IMR-90 (cell line): ENCODE measurements at regions not wholly inside any gene's neighbourhood (a gene's known extent, or its start where the extent isn't known, plus 50 kb on each side); places are given as distances from the start of the nearest gene placed in this dataset.

Experiments
- ATAC-seq: fragments of 200-7000 bp; cut with Tn5 transposase; 2 replicates; pipeline ENCODE4 v1.9.1; 2020; ENCODE audit warnings: low read depth, mild to moderate bottlenecking, moderate library complexity
- BruUV-seq: library from RNA; stranded (reverse); fragments of 400-500 nt; replicated peaks from 2 replicates; lab custom pipeline; 2021; lab: Mats Ljungman, UMichigan
- CTCF ChIA-PET: fragments of 300-600 bp; formaldehyde crosslinking; extraction: SDS; loops from one replicate; lab custom pipeline; 2021; ENCODE audit warnings: antibody characterized with exemption; lab: Yijun Ruan, JAX
- POLR2A ChIA-PET: fragments of 300-600 bp; sonication (Branson Sonifier 250); formaldehyde crosslinking; loops from one replicate; lab custom pipeline; 2022; ENCODE audit warnings: antibody characterized with exemption; ENCODE audit not compliant: unreplicated experiment; lab: Charles Lee
- DNase-seq: peaks from one replicate; pipeline ENCODE4 v3.0.0; 2013
- H2AFZ ChIP-seq: replicated peaks from 2 replicates; pipeline ENCODE3; 2013; ENCODE audit warnings: low read length, mild to moderate bottlenecking; ENCODE audit not compliant: poor library complexity
- H2AK5ac ChIP-seq: 2 replicates; pipeline ENCODE4 v1.6.1; 2013; ENCODE audit warnings: low read depth, low read length, inconsistent platforms
- H2AK9ac ChIP-seq: replicated peaks from 2 replicates; pipeline ENCODE3; 2013; ENCODE audit warnings: mild to moderate bottlenecking, low read depth, low read length, moderate library complexity; ENCODE audit not compliant: poor library complexity
- H2BK120ac ChIP-seq: 2 replicates; pipeline ENCODE4 v1.6.1; 2013; ENCODE audit warnings: low read depth, low read length, inconsistent platforms
- H2BK15ac ChIP-seq: 3 replicates; pipeline ENCODE4 v1.6.1; 2013; ENCODE audit warnings: low read depth, low read length, inconsistent platforms
- H2BK20ac ChIP-seq: 2 replicates; pipeline ENCODE4 v1.6.1; 2013; ENCODE audit warnings: low read depth, mild to moderate bottlenecking, inconsistent platforms, low read length, moderate library complexity
- H2BK5ac ChIP-seq: 2 replicates; pipeline ENCODE4 v1.6.1; 2013; ENCODE audit warnings: mild to moderate bottlenecking, low read depth, low read length, inconsistent platforms; ENCODE audit not compliant: poor library complexity, severe bottlenecking
- H3K14ac ChIP-seq: replicated peaks from 2 replicates; pipeline ENCODE4 v1.6.1; 2013; ENCODE audit warnings: low read depth, low read length, inconsistent platforms
- H3K18ac ChIP-seq: 2 replicates; pipeline ENCODE4 v1.6.1; 2013; ENCODE audit warnings: low read depth, low read length, control low read depth
- H3K23ac ChIP-seq: 2 replicates; pipeline ENCODE4 v1.6.1; 2013; ENCODE audit warnings: low read depth, low read length, inconsistent platforms
- H3K27ac ChIP-seq: 2 replicates; pipeline ENCODE4 v1.5.1; 2013; ENCODE audit warnings: mild to moderate bottlenecking, control low read depth, low read length; ENCODE audit not compliant: insufficient read depth
- H3K27me3 ChIP-seq: 2 replicates; pipeline ENCODE4 v1.6.1; 2013; ENCODE audit warnings: low read length; ENCODE audit not compliant: control insufficient read depth, insufficient read depth
- H3K36me3 ChIP-seq: 2 replicates; pipeline ENCODE4 v1.6.1; 2013; ENCODE audit warnings: low read length, mixed read lengths; ENCODE audit not compliant: control insufficient read depth, insufficient read depth
- H3K4ac ChIP-seq: 2 replicates; pipeline ENCODE4 v1.6.1; 2013; ENCODE audit warnings: low read depth, low read length, inconsistent platforms
- H3K4me1 ChIP-seq: 2 replicates; pipeline ENCODE4 v1.6.1; 2013; ENCODE audit warnings: low read length, mixed read lengths; ENCODE audit not compliant: control insufficient read depth, insufficient read depth
- H3K4me2 ChIP-seq: 2 replicates; pipeline ENCODE4 v1.6.1; 2013; ENCODE audit warnings: low read depth, mild to moderate bottlenecking, control low read depth, low read length, moderate library complexity
- H3K4me3 ChIP-seq: 2 replicates; pipeline ENCODE4 v1.5.1; 2013; ENCODE audit warnings: low read depth, mild to moderate bottlenecking, control low read depth, low read length, moderate library complexity; ENCODE audit not compliant: insufficient read depth
- H3K56ac ChIP-seq: 2 replicates; pipeline ENCODE4 v1.6.1; 2013; ENCODE audit warnings: low read length, inconsistent platforms; ENCODE audit not compliant: insufficient read depth; ENCODE audit errors: extremely low read depth
- H3K79me1 ChIP-seq, 2 experiments: 2 replicates each; pipeline ENCODE4 v1.6.1; 2013; ENCODE audit warnings: low read length in 2 of 2, inconsistent platforms in 1 of 2, low read depth in 1 of 2
- H3K9ac ChIP-seq: 2 replicates; pipeline ENCODE4 v1.6.1; 2013; ENCODE audit warnings: low read depth, low read length, control low read depth
- H3K9me1 ChIP-seq: 2 replicates; pipeline ENCODE4 v1.6.1; 2013; ENCODE audit warnings: low read length, inconsistent platforms; ENCODE audit not compliant: insufficient read depth
- H3K9me3 ChIP-seq: 2 replicates; pipeline ENCODE4 v1.6.1; 2013; ENCODE audit warnings: low read length; ENCODE audit not compliant: control insufficient read depth, insufficient read depth
- H4K20me1 ChIP-seq: 2 replicates; pipeline ENCODE4 v1.6.1; 2013; ENCODE audit warnings: low read length, inconsistent platforms; ENCODE audit not compliant: insufficient read depth
- H4K5ac ChIP-seq: 2 replicates; pipeline ENCODE4 v1.6.1; 2013; ENCODE audit warnings: mild to moderate bottlenecking, low read depth, low read length, control low read depth
- H4K8ac ChIP-seq, 2 experiments: 2 replicates each; pipeline ENCODE4 v1.6.1; 2013; ENCODE audit warnings: low read depth in 2 of 2, low read length in 2 of 2, control low read depth in 1 of 2, inconsistent platforms in 1 of 2
- H4K91ac ChIP-seq: 2 replicates; pipeline ENCODE4 v1.6.1; 2013; ENCODE audit warnings: low read depth, low read length, inconsistent platforms; ENCODE audit not compliant: insufficient read depth
- BHLHE40 ChIP-seq: fragments of 150-350 bp; IDR thresholded peaks from 2 replicates; pipeline ENCODE4 v1.6.1; 2016; ENCODE audit warnings: mild to moderate bottlenecking, low read depth, low read length
- CEBPB ChIP-seq: IDR thresholded peaks from 2 replicates; pipeline ENCODE4 v1.6.1; 2012; ENCODE audit warnings: low read depth, low read length, improper control_type of control experiment
- CHD1 ChIP-seq: IDR thresholded peaks from 2 replicates; pipeline ENCODE4 v1.6.1; 2012; ENCODE audit warnings: low read depth, low read length, improper control_type of control experiment
- FOS ChIP-seq: fragments of 150-350 bp; IDR thresholded peaks from 2 replicates; pipeline ENCODE4 v1.6.1; 2016; ENCODE audit warnings: low read depth, low read length
- MAFK ChIP-seq: IDR thresholded peaks from 2 replicates; pipeline ENCODE4 v1.6.1; 2012; ENCODE audit warnings: low read depth, low read length, improper control_type of control experiment
- MAZ ChIP-seq: IDR thresholded peaks from 2 replicates; pipeline ENCODE4 v1.6.1; 2012; ENCODE audit warnings: low read depth, mild to moderate bottlenecking, low read length, improper control_type of control experiment, moderate library complexity, borderline replicate concordance
- NFE2L2 ChIP-seq: fragments of 150-350 bp; IDR thresholded peaks from 2 replicates; pipeline ENCODE4 v1.6.1; 2016; ENCODE audit warnings: low read depth, mild to moderate bottlenecking, low read length
- RCOR1 ChIP-seq: IDR thresholded peaks from 2 replicates; pipeline ENCODE4 v1.6.1; 2012; ENCODE audit warnings: mild to moderate bottlenecking, low read length, improper control_type of control experiment; ENCODE audit not compliant: insufficient replicate concordance
- SMC3 ChIP-seq: fragments of 150-350 bp; IDR thresholded peaks from 2 replicates; pipeline ENCODE4 v1.6.1; 2016; ENCODE audit warnings: low read depth, mild to moderate bottlenecking, antibody characterized with exemption, low read length, moderate library complexity
- WGBS, 2 experiments: methylation state at CpG; one replicate each; pipeline versions ENCODE4 v1.1.5 to v1.1.7; 2013; ENCODE audit warnings: missing lambda C conversion rate in 2 of 2; ENCODE audit not compliant: insufficient read length in 1 of 2; ENCODE audit errors: extremely low coverage in 2 of 2; 5-methylcytosine and 5-hydroxymethylcytosine counted together
- dilution Hi-C: fragments of 300-500 bp; cut with HindIII; formaldehyde crosslinking; loops from one replicate; pipeline ENCODE4 v1.14.3; 2018; ENCODE audit warnings: low sequenced_read_pairs; ENCODE audit not compliant: unreplicated experiment
- in situ Hi-C: fragments of 300-500 bp; cut with MboI; formaldehyde crosslinking; loops from 3 replicates; pipeline ENCODE4 v1.14.3; 2019; ENCODE audit warnings: low sequenced_read_pairs, inconsistent platforms, mixed read lengths
- intact Hi-C: fragments of 100-400 bp; cut with micrococcal nuclease; formaldehyde crosslinking; loops from 2 replicates; pipeline ENCODE4 v1.10.0; 2022
- TF ChIP-seq, protein P1 (sequence below): conservative IDR thresholded peaks from 2 replicates; pipeline ENCODE4 v1.5.1; 2012; ENCODE audit warnings: mild to moderate bottlenecking, low read depth, low read length, improper control_type of control experiment
- TF ChIP-seq, protein P2 (sequence below): fragments of 150-350 bp; IDR thresholded peaks from 2 replicates; pipeline ENCODE4 v1.6.1; 2017; ENCODE audit warnings: mild to moderate bottlenecking, antibody characterized with exemption, low read length, low read depth
- TF ChIP-seq, protein P3 (sequence below): fragments of 150-350 bp; IDR thresholded peaks from 2 replicates; pipeline ENCODE4 v1.6.1; 2016; ENCODE audit warnings: low read depth, mild to moderate bottlenecking, low read length, moderate library complexity, borderline replicate concordance

DNA sequence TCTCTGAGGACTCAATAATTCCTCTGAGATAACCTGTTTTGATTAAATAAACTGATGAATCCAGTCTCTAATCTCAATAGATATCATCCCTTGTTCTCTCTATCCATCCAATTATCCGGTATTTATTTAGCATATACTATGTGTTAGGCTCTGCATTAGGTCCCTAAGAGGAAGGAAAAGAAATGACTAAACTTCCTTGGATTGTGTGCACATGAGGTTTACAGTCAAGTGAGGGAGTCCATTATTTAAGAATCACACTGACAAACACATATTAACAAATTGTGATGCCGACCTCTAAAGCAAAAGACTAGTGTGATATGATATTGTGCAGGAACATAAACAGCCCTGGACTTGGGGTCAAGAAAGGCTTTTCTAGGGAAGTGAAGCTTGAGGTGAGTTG, 140.8 kb downstream of the HMHB1 start:
- no CpG with 5 or more reads among the region's 2 CpGs for WGBS, 2 experiments
- ATAC-seq (no peak), DNase-seq (no peak)
- in situ Hi-C loops = no loop called here
- Histone ChIP-seq H3K18ac (no peak overlapping the region), H3K36me3 (no peaks in the 10 kb centered on the region; the same call in 1 of the 2 replicates), H3K27ac (no peak overlapping the region), H2AK5ac (no peak overlapping the region), H3K4me3 (no peak overlapping the region), H2BK5ac (no peak overlapping the region), H3K4me1 (no peaks in the 10 kb centered on the region; the same call in 1 of the 2 replicates), H3K9me3 (no peaks in the 10 kb centered on the region), H3K9ac (no peak overlapping the region), H4K5ac (no peak overlapping the region), H3K4me2 (no peak overlapping the region), H4K8ac (no peak overlapping the region), H2BK20ac (no peak overlapping the region), H4K20me1 (no peaks in the 10 kb centered on the region), H3K14ac (no peak overlapping the region), H2BK15ac (no peak overlapping the region), H3K79me1 (no peaks in the 10 kb centered on the region), H3K27me3 (no peaks in the 10 kb centered on the region), H3K23ac (no peak overlapping the region), H3K56ac (no peak overlapping the region), H3K4ac (no peak overlapping the region), H3K9me1 (no peaks in the 10 kb centered on the region), H4K91ac (no peak overlapping the region), H2BK120ac (no peak overlapping the region), H2AFZ (no peak overlapping the region), H2AK9ac (no peak overlapping the region)
- ChIA-PET POLR2A (no interaction called here), CTCF (interaction anchor here (1.4 kb wide), 1 partner anchor 190 kb away, joined by 3 read pairs; no protein-coding TSS in a partner anchor)
- no TSS peak for BruUV-seq
- dilution Hi-C loops = no loop called here
- intact Hi-C loops = no loop called here
- no peak for TF ChIP-seq MAFK
- TF ChIP-seq, protein P1, sequence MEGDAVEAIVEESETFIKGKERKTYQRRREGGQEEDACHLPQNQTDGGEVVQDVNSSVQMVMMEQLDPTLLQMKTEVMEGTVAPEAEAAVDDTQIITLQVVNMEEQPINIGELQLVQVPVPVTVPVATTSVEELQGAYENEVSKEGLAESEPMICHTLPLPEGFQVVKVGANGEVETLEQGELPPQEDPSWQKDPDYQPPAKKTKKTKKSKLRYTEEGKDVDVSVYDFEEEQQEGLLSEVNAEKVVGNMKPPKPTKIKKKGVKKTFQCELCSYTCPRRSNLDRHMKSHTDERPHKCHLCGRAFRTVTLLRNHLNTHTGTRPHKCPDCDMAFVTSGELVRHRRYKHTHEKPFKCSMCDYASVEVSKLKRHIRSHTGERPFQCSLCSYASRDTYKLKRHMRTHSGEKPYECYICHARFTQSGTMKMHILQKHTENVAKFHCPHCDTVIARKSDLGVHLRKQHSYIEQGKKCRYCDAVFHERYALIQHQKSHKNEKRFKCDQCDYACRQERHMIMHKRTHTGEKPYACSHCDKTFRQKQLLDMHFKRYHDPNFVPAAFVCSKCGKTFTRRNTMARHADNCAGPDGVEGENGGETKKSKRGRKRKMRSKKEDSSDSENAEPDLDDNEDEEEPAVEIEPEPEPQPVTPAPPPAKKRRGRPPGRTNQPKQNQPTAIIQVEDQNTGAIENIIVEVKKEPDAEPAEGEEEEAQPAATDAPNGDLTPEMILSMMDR = no peak
- no peak for TF ChIP-seq SMC3
- no peak for TF ChIP-seq CEBPB
- TF ChIP-seq FOS = no peak
- no peak for TF ChIP-seq NFE2L2
- TF ChIP-seq RCOR1 = no peak
- no peak for TF ChIP-seq CHD1
- no peak for TF ChIP-seq BHLHE40
- TF ChIP-seq, protein P2, sequence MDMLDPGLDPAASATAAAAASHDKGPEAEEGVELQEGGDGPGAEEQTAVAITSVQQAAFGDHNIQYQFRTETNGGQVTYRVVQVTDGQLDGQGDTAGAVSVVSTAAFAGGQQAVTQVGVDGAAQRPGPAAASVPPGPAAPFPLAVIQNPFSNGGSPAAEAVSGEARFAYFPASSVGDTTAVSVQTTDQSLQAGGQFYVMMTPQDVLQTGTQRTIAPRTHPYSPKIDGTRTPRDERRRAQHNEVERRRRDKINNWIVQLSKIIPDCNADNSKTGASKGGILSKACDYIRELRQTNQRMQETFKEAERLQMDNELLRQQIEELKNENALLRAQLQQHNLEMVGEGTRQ = no peak
- TF ChIP-seq, protein P3, sequence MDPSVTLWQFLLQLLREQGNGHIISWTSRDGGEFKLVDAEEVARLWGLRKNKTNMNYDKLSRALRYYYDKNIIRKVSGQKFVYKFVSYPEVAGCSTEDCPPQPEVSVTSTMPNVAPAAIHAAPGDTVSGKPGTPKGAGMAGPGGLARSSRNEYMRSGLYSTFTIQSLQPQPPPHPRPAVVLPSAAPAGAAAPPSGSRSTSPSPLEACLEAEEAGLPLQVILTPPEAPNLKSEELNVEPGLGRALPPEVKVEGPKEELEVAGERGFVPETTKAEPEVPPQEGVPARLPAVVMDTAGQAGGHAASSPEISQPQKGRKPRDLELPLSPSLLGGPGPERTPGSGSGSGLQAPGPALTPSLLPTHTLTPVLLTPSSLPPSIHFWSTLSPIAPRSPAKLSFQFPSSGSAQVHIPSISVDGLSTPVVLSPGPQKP = no peak
- no peak for TF ChIP-seq MAZ
